ENCODE measurements at regions not wholly inside any gene's neighbourhood (a gene's known extent, or its start where the extent isn't known, plus 50 kb on each side); places are given as distances from the start of the nearest gene placed in this dataset.

- no peak for TF ChIP-seq EZH2phosphoT487 (IDR thresholded peaks at IDR 0.05; ENCODE audit: insufficient read depth, low read depth)
- TF ChIP-seq EZH2 (IDR thresholded peaks at IDR 0.05; ENCODE audit: insufficient read depth, poor library complexity, severe bottlenecking): no peak
Observed at GRCh38 chr6:8336406-8337057, 98.8 kb downstream of the SLC35B3 start.
